MV-4-11 (cell line): ENCODE measurements at regions not wholly inside any gene's neighbourhood (a gene's known extent, or its start where the extent isn't known, plus 50 kb on each side); places are given as distances from the start of the nearest gene placed in this dataset.

Source experiments
- DNase-seq: peaks from one replicate; lab custom pipeline; 2025; lab: John Stamatoyannopoulos, UW

DNA sequence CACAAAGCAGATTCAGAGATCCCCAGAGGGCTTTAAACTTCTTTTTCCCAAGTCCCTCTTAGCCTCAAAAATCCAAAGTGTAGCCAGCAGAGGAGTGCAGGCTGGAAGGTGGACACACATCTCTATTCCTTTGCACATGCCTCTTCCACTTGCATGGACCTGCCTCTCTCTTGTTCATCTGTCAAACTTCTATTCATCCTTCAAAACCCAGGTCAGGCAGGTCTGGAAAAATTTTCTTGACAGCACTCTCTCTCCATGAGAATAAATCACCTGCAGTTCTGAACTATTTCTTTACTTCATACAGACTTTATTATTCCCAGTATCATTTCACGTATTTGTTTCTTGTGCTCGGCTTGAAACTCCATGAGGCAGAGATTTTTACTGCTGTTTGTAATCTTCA, 127.5 kb downstream of the SS18 start:
- no peak for DNase-seq

GRCh38 chr18:25962176-25962575, 128.2 kb downstream of the SS18 start:
- no peak for DNase-seq

GRCh38 chr18:25957017-25957416, 133.4 kb downstream of the SS18 start:
- DNase-seq, result no peak

DNA sequence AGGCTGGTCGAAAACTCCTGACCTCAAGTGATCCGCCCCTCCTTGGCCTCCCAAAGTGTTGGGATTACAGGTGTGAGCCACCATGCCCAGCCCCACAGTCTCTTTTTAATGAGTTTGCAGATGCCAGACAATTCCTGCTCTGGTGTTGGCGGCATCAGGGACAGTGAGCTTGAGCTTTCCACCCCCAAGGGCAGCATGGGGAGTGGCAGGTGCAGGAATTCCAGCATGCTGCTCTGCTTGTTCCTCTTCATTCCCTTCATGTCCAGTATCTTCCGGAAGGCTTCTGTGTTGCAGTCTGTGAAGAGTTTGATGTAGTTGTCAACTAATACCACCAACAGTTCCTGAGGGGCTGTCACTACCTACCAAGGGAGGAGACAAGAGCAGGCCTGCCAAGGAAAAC, 137.3 kb downstream of the SS18 start:
- no peak for DNase-seq

- DNase-seq, result no peak
Observed at GRCh38 chr18:25950321-25950720, 140.1 kb downstream of the SS18 start.

DNA sequence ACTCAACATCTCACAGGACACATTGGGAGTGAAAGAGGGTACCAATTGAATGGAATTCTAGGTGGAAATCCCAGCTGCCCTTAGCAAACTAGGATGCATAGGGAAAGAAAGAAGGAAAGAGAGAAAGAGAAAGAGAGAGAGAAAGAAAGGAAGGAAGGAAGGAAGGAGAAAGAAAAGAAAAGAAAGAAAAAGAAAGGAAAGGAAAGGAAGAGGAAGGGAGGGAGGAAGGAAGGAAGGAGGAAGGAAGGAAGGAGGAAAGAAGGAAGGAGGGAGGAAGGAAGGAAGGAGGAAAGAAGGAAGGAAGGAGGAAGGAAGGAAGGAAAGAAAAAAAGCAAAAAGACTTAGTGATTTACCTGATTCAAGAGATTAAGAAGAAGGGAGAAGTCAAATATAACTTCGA, 143.9 kb downstream of the SS18 start:
- DNase-seq, result no peak

DNA sequence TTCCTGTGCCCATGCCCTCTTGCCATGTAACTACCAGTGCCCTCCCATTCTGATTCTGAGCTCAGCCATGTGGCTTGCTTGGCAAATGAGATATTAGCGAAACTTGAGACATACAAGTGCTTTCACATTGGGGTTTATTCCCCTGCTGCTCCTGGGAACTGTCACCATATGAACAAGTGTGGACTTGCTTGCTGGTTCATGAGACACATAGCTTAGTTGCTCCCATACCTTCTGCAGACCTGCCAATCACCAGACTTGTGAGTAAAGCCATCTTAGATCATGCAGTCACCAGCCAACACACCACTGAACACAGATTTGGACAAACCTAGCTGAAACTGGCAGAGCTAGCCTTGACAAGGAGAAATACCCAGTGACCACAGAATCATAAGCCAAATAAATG, 155.1 kb downstream of the SS18 start:
- no peak for DNase-seq

GRCh38 chr18:25931126-25931525, 159.3 kb downstream of the SS18 start:
- no peak for DNase-seq

DNA sequence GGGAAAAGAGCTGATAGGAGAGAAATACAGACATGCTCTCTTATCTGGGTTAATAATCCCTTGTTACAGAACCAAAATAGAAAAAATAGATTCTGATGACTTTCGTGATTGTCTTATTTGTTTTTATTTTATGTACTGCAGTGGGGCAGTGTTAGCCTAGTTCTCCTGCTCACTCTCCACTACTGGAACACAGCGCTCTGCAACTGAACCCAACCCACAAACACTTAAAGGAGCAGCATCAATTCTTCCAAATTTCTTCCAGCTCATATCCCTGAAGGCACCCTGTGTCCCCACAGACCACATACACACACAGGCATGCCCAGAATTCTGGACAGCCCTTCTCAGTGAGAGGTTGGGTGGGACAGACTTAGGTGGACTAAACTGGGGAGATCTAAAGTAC, 160.6 kb downstream of the SS18 start:
- DNase-seq, result no peak

DNA sequence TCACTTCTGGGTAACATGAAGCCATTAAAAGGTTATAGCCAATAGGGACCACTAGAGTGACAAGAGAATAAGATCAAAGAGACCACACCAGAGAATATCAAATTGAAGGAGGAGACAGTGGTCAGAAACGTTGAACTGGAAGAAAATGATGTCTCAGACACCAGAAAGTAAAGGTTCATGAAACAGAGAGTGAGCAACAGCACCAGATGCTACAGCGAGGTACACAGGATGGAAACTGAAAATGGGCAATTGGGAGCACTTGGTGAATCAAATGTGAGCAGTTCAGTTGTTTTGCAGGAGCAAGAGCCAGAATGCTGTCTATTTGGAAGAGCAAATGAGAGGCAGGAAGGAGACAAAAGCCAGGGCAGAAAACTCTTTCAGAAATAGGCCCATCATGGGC, 162.6 kb downstream of the SS18 start:
- DNase-seq, result no peak

DNA sequence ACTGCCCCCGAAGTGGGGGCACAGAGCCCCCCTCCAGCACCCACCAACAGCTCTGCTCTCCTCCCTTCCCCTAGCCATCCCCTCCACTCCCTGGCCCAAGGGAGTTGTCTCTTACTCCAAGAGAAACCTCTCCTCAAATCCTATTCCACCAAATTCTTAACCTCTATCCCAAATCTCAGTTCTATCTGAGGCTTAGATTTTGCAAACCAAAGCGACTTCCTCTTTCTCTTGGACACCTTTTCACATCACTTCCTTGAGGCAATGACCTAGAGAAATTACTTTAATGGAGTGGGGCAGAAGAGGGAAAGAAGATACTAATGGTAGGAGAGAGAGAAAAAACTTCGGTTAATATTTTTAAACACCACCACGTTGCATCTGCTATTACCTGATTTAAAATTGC, 167.2 kb downstream of the SS18 start:
- DNase-seq, result no peak

DNA sequence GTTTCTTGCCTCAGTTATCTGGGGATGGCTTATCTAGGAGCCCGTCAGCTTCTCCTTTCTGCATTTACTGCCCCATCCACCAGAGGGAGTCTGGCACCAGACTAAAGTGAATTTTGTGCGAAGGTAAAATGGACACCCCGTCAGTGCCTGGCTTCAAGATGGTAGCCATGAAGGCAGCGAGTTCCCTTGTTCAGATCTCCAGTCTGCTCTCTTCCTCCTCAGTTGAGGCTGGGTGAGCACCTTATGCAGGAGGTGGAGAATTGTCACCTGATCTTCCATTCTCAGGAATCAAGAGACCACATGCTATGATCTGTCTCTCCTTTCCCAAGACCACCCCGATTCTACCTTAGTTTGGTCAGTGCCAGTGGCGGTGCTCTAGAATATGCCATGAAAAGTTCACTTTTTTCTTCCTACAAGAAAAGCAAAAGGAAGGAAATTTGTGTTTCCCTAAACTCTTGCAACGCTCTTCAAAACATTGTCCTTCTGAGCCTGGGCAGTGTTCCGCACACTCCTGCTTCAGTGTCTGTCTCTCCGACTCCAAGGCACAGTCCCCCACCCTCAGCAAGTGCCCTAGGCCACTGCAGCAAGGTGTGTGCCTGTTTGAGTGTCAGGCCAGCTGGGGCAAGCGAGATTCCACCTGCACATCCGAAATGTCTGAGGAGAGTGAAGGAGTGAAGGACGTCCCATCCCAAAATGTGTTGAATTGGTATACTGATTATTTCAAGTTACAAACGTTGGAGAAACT, 168.6 kb downstream of the SS18 start:
- peak; percentile 71 for DNase-seq

GRCh38 chr18:25915907-25916306, 174.5 kb downstream of the SS18 start:
- DNase-seq, result no peak

GRCh38 chr18:25898965-25899364, 191.4 kb downstream of the SS18 start:
- DNase-seq, result no peak

GRCh38 chr18:25896956-25897355, 193.5 kb downstream of the SS18 start:
- DNase-seq, result no peak

DNA sequence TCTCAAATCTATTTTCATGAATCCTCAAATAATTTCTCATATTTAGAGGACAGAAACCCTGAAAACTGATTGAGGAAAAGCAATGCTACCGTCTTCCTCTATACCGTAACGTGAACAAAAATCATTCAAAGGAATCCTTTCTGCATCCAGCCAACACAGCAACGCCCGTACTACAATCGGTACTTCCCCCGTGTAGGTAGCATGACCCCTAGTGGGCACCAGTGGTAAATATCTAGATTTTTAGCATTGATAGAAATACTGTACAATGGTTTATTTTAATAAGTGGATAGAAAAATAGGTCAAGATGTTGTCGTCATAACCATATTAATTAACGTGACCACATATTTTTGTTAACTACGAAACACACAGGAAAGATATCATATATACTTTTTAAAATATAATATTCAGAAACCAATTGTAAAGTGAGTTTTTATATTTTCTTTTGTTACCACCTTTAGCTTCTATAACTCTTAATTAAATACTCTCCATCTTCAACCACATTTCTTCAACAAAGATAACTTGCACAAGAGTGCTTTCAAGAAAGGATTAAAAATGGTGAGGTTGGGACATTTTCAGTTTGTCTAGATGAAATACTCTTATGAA, 194.1 kb downstream of the SS18 start:
- peak; percentile 42 for DNase-seq

DNA sequence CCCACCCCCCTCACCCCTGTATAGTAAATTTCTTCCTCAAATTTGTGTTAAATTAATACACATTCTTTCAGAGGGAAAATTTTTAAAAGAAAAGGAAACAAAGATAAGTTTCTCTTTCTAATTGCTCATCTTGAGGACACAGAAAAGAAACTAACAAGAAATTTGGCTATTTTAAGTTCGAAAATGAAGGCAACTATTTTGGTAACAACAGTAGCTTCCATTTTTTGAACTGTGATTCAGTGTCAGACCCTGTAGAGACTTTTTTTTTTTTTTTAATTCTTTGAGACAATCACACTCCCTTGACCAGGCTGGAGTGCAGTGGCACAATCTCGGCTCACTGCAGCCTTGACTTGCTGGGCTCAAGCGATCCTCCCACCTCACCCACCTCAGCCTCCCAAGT, 194.9 kb downstream of the SS18 start:
- DNase-seq, result no peak

DNA sequence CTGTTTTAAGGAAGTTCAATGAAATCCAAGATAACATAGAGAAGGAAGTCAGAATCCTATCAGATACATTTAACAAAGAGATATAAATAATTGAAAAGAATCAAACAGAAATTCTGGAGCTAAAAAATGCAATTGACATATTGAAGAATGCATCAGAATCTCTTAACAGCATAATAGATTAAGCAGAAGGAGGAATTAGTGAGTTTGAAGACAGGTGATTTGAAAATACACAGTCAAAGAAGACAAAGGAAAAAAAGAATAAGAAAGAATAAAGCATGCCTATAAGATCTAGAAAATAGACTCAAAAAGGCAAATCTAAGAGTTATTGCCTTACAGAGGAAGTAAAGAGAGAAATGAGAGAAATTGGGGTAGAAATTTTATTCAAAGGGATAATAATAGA, 204.1 kb downstream of the SS18 start:
- no peak for DNase-seq

DNA sequence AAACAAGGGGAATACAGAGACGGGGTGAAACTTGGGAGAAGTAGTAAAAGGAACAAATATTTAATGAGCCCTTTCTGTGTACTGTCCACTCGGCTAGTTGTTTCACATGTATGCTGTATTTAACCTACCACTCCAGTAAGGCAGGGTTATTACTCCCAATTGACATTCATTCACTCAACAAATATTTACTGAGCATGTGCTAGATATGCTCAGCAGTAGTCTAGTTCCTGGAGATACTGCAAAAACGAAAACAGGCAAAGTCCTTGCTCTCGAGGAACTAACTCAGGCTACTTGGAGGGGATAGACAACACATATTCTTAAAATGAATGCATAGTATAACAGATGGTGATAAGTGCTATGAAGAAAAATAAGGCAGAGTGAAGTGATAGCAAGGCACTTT, 207.3 kb downstream of the SS18 start:
- no peak for DNase-seq

DNA sequence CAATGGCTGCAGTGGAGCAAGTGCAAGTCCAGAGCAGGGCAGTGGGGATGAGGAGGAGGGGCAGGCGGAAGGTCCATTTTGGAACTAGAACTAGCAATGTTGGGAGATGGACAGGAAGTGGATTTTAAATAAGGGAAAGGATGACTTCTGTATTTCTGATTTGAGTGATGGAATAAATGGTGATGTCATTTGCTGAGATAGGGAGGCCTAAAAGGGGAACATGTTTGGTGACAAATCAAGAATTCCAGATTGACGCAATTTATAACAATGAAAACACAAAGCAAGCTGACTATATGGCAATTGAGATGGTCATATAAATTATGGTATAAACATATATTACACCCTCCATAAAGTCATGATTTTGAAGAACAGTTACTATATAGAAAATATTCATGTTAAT, 209.3 kb downstream of the SS18 start:
- DNase-seq, result no peak

DNA sequence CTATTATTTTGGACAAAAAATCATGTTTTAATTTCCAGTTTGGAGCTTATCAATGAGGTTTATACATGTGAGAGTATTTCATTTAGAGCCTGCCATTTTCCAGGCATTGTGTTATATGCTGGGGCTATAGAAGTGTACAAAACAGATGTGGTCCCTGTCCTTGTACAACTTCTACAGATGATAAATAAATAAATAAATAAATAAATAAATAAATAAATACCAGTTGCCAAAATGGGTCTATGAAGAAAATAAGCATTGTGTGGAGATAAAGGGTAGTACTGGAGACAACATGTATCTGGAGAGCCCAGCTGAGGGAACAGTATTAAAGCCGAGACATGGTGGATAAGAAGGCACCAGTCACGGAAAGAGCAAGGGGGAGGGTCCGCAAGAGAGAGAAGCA, 210.0 kb downstream of the SS18 start:
- DNase-seq, result no peak

GRCh38 chr18:25876330-25876948, 214.0 kb downstream of the SS18 start:
- DNase-seq, result no peak

DNA sequence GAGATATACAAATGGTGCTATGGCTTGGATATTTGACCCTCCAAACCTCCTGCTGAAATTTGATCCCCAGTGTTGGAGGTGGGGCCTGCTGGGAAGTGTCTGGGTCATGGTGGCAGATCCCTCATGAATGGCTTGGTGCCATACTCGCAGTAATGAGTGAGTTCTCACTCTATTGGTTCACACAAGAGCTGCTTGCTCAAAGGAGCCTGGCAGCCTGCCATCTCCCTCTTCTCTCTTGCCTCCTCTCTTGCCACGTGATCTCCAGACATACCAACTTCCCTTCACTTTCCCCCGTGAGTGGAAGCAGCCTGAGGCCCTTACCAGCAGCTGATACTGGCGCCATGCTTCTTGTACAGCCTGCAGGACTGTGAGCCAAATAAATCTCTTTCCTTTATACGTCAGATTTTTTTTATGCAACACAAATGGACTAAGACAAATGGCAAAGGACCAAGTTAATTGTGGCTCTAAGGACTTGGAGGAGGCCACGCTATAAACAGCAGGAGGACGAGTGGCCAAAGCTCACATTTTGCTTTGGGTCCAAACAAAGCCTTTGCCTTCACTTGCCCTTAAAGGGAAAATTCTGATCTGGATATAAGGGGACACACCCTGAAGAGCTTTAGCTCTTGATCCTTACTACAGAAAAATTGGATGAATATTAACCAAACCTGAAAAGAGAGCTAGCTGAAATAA, 214.7 kb downstream of the SS18 start:
- no peak for DNase-seq
